NCI-H526 (cell line): ENCODE measurements at regions not wholly inside any gene's neighbourhood (a gene's known extent, or its start where the extent isn't known, plus 50 kb on each side); places are given as distances from the start of the nearest gene placed in this dataset.
A peak's percentile ranks its signal among the peaks of the same experiment; 100 is the strongest.
"Not testable (repeated sequence)": the region's sequence is repeated elsewhere in the genome, so short reads cannot be mapped to it uniquely, and the experiment has no call there.

Experiments
- DNase-seq, 2 experiments: peaks; one replicate each; lab custom pipeline; 2025; lab: John Stamatoyannopoulos, UW

- no peak for DNase-seq
These were observed 213.6 kb downstream of the KLF6 start for GRCh38 chr10:3571310-3571825.

GRCh38 chr10:3570855-3571266, 214.1 kb downstream of the KLF6 start:
- DNase-seq = no peak

- no peak for DNase-seq
These were observed 214.8 kb downstream of the KLF6 start for GRCh38 chr10:3570131-3570729.

- DNase-seq = peak; percentile 3 to 20
These were observed 216.0 kb downstream of the KLF6 start for GRCh38 chr10:3568983-3569382.

- DNase-seq = no peak
These were observed 216.6 kb downstream of the KLF6 start for GRCh38 chr10:3568392-3568791.

- no peak for DNase-seq
These were observed 217.6 kb downstream of the KLF6 start for GRCh38 chr10:3567291-3567963.

- DNase-seq = no peak
These were observed 218.4 kb downstream of the KLF6 start for GRCh38 chr10:3566627-3567026.

- DNase-seq = no peak
These were observed 220.5 kb downstream of the KLF6 start for GRCh38 chr10:3564346-3565002.

- no peak for DNase-seq
These were observed 221.7 kb downstream of the KLF6 start for GRCh38 chr10:3563298-3563697.

- DNase-seq = not testable (repeated sequence)
These were observed 224.4 kb downstream of the KLF6 start for GRCh38 chr10:3560628-3561027.

GRCh38 chr10:3559527-3559926, 225.5 kb downstream of the KLF6 start:
- no peak for DNase-seq

GRCh38 chr10:3559011-3559410, 226.0 kb downstream of the KLF6 start:
- DNase-seq = no peak

- not testable (repeated sequence) for DNase-seq
These were observed 228.6 kb downstream of the KLF6 start for GRCh38 chr10:3556191-3557017.

GRCh38 chr10:3554121-3554522, 230.9 kb downstream of the KLF6 start:
- no peak for DNase-seq

- DNase-seq = no peak
These were observed 232.7 kb downstream of the KLF6 start for GRCh38 chr10:3552281-3552680.

GRCh38 chr10:3551761-3552160, 233.2 kb downstream of the KLF6 start:
- DNase-seq = no peak

- DNase-seq = peak; percentile 0 to 31
These were observed 235.9 kb downstream of the KLF6 start for GRCh38 chr10:3549118-3549517.

- DNase-seq = no peak
These were observed 236.3 kb downstream of the KLF6 start for GRCh38 chr10:3548702-3549101.

GRCh38 chr10:3548076-3548475, 236.9 kb downstream of the KLF6 start:
- DNase-seq = no peak

GRCh38 chr10:3544561-3544960, 240.4 kb downstream of the KLF6 start:
- no peak for DNase-seq

GRCh38 chr10:3542185-3542611, 242.8 kb downstream of the KLF6 start:
- no peak for DNase-seq

GRCh38 chr10:3539696-3540383, 245.2 kb downstream of the KLF6 start:
- no peak for DNase-seq
